Suprapubic skin (tissue), 4 donors: ENCODE measurements at regions not wholly inside any gene's neighbourhood (a gene's known extent, or its start where the extent isn't known, plus 50 kb on each side); places are given as distances from the start of the nearest gene placed in this dataset.

Experiments
- DNase-seq, 2 donors: peaks; one replicate each; pipeline ENCODE4 v3.0.0-alpha.2; 2019; ENCODE audit warnings: low spot score in 2 of 2
- H3K27ac ChIP-seq: fragments of 200-600 bp; sonication (generic); one replicate; pipeline ENCODE4 v1.5.1; 2019
- H3K27me3 ChIP-seq: fragments of 200-600 bp; sonication (generic); one replicate; pipeline ENCODE4 v1.5.1; 2019
- H3K36me3 ChIP-seq: fragments of 200-600 bp; sonication (generic); one replicate; pipeline ENCODE4 v1.5.1; 2019
- H3K4me1 ChIP-seq: fragments of 200-600 bp; sonication (generic); one replicate; pipeline ENCODE4 v1.5.1; 2019
- H3K4me3 ChIP-seq: fragments of 200-600 bp; sonication (generic); one replicate; pipeline ENCODE4 v1.5.1; 2019; ENCODE audit warnings: mild to moderate bottlenecking
- H3K9me3 ChIP-seq: fragments of 200-600 bp; sonication (generic); one replicate; pipeline ENCODE4 v1.5.1; 2019
- CTCF ChIP-seq, 2 donors: fragments of 200-600 bp in 1 of 2; fragments of 450-650 bp in 1 of 2; sonication (generic) in 1 of 2; IDR thresholded peaks; one replicate each; pipeline ENCODE4 v1.5.1; 2016 to 2019; ENCODE audit warnings: antibody characterized with exemption in 2 of 2, mild to moderate bottlenecking in 1 of 2, moderate library complexity in 1 of 2
- EP300 ChIP-seq: sonication (generic); formaldehyde crosslinking; IDR thresholded peaks from one replicate; pipeline ENCODE4 v1.6.1; 2017; ENCODE audit warnings: antibody characterized with exemption
- POLR2A ChIP-seq, 2 donors: fragments of 450-650 bp; IDR thresholded peaks; one replicate each; pipeline ENCODE4 v1.6.1; 2017; ENCODE audit warnings: antibody characterized with exemption in 2 of 2, mild to moderate bottlenecking in 2 of 2, moderate library complexity in 2 of 2
- POLR2AphosphoS5 ChIP-seq, 3 donors: sonication (generic); formaldehyde crosslinking; IDR thresholded peaks; one replicate each; pipeline ENCODE4 v1.6.1; 2017; ENCODE audit warnings: antibody characterized with exemption in 3 of 3
- WGBS: methylation state at CpG from one replicate; pipeline ENCODE4 v1.1.5; 2018; 5-methylcytosine and 5-hydroxymethylcytosine counted together

- no peak for TF ChIP-seq POLR2A (IDR thresholded peaks at IDR 0.05)
- no peak for TF ChIP-seq POLR2AphosphoS5 (IDR thresholded peaks at IDR 0.05)
- no peak for TF ChIP-seq CTCF (IDR thresholded peaks at IDR 0.05)
- TF ChIP-seq EP300, result no peak
- H3K27me3 ChIP-seq, result no peaks in the 10 kb centered on the region
- 80% methylated on average over 1 of the region's 1 CpG for WGBS
- H3K4me3 ChIP-seq, result no peak overlapping the region
- no peaks in the 10 kb centered on the region for H3K9me3 ChIP-seq
- DNase-seq, result no peak
- no peaks in the 10 kb centered on the region for H3K4me1 ChIP-seq
- no peak overlapping the region for H3K27ac ChIP-seq
- H3K36me3 ChIP-seq, result no peaks in the 10 kb centered on the region
These were observed 255.0 kb upstream of the SNX7 start for GRCh38 chr1:98406352-98407088.

DNA sequence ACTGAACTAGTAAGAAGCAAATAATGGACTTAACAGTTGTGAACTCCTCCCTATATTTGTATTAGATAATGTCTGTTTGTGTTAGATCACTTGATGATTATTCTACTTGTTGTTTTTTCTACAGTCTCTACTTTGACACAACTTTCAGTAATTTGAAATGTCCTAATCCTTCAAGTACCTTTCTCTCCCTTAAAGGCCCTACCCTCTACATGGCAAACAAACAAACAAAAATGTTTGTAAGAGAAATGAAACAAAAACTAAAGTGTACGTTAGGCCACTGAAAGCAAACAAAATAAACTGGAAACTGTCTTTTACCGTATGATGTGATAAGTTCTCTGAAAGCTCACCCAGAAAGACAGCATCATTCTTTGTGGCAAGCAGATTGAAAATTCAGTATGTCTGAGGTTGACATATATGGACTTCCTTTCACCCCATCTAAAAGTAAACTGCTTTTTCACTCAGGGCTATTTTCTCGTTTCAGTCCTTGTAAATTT is 255.9 kb upstream of the SNX7 start:
- 40% methylated on average over 3 of the region's 3 CpGs for WGBS
- DNase-seq, result no peak
- Histone ChIP-seq H3K9me3 (no peaks in the 10 kb centered on the region), H3K27me3 (no peaks in the 10 kb centered on the region), H3K4me3 (no peak overlapping the region), H3K36me3 (no peaks in the 10 kb centered on the region), H3K27ac (no peak overlapping the region), H3K4me1 (no peaks in the 10 kb centered on the region)
- TF ChIP-seq CTCF (IDR thresholded peaks at IDR 0.05), result no peak
- TF ChIP-seq POLR2AphosphoS5 (IDR thresholded peaks at IDR 0.05), result no peak
- no peak for TF ChIP-seq POLR2A (IDR thresholded peaks at IDR 0.05)
- no peak for TF ChIP-seq EP300

- Histone ChIP-seq H3K36me3 (no peaks in the 10 kb centered on the region), H3K4me1 (no peaks in the 10 kb centered on the region), H3K27ac (no peak overlapping the region), H3K4me3 (no peak overlapping the region), H3K27me3 (no peaks in the 10 kb centered on the region), H3K9me3 (no peaks in the 10 kb centered on the region)
- no peak for TF ChIP-seq CTCF (IDR thresholded peaks at IDR 0.05)
- TF ChIP-seq POLR2A (IDR thresholded peaks at IDR 0.05), result no peak
- no peak for TF ChIP-seq EP300
- no peak for TF ChIP-seq POLR2AphosphoS5 (IDR thresholded peaks at IDR 0.05)
- DNase-seq, result no peak
- 83% methylated on average over 2 of the region's 2 CpGs for WGBS
These were observed 256.7 kb upstream of the SNX7 start for GRCh38 chr1:98404866-98405265.

GRCh38 chr1:98403963-98404480 is 257.5 kb upstream of the SNX7 start:
- 65% methylated on average over 2 of the region's 2 CpGs for WGBS

More at GRCh38 chr1:98403963-98404480, 257.5 kb upstream of the SNX7 start:
- Histone ChIP-seq H3K27ac (no peak overlapping the region), H3K4me3 (no peak overlapping the region), H3K36me3 (no peaks in the 10 kb centered on the region), H3K27me3 (no peaks in the 10 kb centered on the region), H3K4me1 (no peaks in the 10 kb centered on the region), H3K9me3 (no peaks in the 10 kb centered on the region)
- TF ChIP-seq CTCF (IDR thresholded peaks at IDR 0.05) (no peak), POLR2A (IDR thresholded peaks at IDR 0.05) (no peak), POLR2AphosphoS5 (IDR thresholded peaks at IDR 0.05) (no peak), EP300 (no peak)
- no peak for DNase-seq
